GM12801 (cell line): ENCODE measurements at regions not wholly inside any gene's neighbourhood (a gene's known extent, or its start where the extent isn't known, plus 50 kb on each side); places are given as distances from the start of the nearest gene placed in this dataset.

ENCODE experiments used
- CTCF ChIP-seq: IDR thresholded peaks from one replicate; pipeline ENCODE4 v1.5.1; 2011; ENCODE audit warnings: control low read depth; ENCODE audit not compliant: insufficient read length; ENCODE audit errors: extremely low read depth

GRCh38 chr11:23873406-23873805, 623.4 kb upstream of the LUZP2 start:
- no peak for TF ChIP-seq CTCF

- TF ChIP-seq CTCF, result no peak
These were observed 621.5 kb upstream of the LUZP2 start for GRCh38 chr11:23875176-23875850.

GRCh38 chr11:23884341-23884740, 612.5 kb upstream of the LUZP2 start:
- no peak for TF ChIP-seq CTCF

- TF ChIP-seq CTCF, result no peak
These were observed 611.1 kb upstream of the LUZP2 start for GRCh38 chr11:23885801-23886200.

GRCh38 chr11:23893126-23893525, 603.7 kb upstream of the LUZP2 start:
- TF ChIP-seq CTCF, result no peak

GRCh38 chr11:23897453-23898286, 599.2 kb upstream of the LUZP2 start:
- TF ChIP-seq CTCF, result no peak

- no peak for TF ChIP-seq CTCF
These were observed 593.7 kb upstream of the LUZP2 start for GRCh38 chr11:23903044-23903704.
